ENCODE measurements at regions not wholly inside any gene's neighbourhood (a gene's known extent, or its start where the extent isn't known, plus 50 kb on each side); places are given as distances from the start of the nearest gene placed in this dataset.
"Not testable (repeated sequence)": the region's sequence is repeated elsewhere in the genome, so short reads cannot be mapped to it uniquely, and the experiment has no call there.

DNA sequence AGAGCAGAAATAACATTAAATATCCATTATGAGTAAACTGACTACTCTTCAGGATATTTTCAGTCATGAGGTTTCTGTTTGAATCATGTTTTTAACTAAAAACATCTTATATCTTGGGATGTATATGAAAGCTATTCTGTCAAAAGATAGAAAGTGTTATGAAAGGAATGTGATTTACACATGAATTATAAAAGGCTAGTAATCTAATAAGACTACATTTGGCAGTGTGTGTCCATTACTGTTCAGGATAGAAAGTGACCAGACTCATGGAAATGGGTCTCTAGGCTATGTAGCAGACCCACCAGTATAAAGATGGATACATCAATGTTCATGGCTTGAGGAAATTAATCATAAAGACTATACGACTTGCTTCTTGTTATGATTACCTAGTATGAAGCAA, 1328.2 kb upstream of the NUDT12 start:
- in situ Hi-C loops (cut with HindIII; ENCODE audit: low sequenced_read_pairs): no loop called here

DNA sequence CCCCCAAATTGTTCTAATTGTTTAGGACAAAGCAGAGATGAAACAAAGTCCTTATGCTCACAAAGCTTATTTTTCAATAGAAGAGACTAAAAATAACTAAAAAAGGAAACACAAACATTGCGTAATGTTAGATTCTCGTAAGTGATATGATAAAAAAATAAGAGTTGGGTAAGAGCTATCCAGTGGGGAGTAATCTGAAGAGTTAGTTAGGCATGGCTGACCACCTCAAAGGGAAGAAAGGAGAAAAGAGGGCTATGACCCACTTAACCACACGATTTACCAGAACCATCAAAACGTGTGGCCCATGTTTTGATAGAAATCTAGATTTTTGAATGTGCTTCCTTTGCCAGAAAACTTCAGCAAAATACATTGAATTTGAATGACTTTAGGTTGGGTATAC, 1296.8 kb upstream of the NUDT12 start:
- no peak for DNase-seq (ENCODE audit: low spot score)
- in situ Hi-C loops (cut with HindIII; ENCODE audit: low sequenced_read_pairs): no loop called here

More for the DNA sequence above, 1328.2 kb upstream of the NUDT12 start:
- no peak for DNase-seq (ENCODE audit: low spot score)

- DNase-seq (ENCODE audit: low spot score); in situ Hi-C loops (cut with HindIII; ENCODE audit: low sequenced_read_pairs): not testable (repeated sequence)
Observed at GRCh38 chr5:104852099-104852498, 1289.5 kb upstream of the NUDT12 start.

DNA sequence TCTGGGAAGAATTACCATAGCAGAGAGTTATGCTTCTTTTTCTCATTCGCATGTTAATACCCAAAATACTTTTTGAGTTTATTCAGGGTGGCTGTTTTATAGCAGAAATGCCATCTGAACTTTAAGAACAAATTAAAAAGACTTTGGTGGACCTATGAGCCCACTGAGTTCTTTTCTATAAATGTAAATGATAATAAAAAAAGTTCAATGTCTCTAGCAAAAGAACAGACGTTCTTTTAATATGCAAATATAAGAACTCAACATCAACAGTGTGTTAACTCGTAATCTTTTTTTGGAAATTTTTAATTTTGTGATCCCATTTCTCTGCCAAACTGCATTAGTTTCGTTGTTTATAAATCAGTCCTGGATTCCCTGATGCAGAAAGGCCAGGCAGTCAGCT, 1283.0 kb upstream of the NUDT12 start:
- in situ Hi-C loops (cut with HindIII; ENCODE audit: low sequenced_read_pairs): no loop called here
- no peak for DNase-seq (ENCODE audit: low spot score)

- no peak for DNase-seq (ENCODE audit: low spot score)
- in situ Hi-C loops (cut with HindIII; ENCODE audit: low sequenced_read_pairs): no loop called here
Observed at GRCh38 chr5:104843822-104844221, 1281.2 kb upstream of the NUDT12 start.

DNA sequence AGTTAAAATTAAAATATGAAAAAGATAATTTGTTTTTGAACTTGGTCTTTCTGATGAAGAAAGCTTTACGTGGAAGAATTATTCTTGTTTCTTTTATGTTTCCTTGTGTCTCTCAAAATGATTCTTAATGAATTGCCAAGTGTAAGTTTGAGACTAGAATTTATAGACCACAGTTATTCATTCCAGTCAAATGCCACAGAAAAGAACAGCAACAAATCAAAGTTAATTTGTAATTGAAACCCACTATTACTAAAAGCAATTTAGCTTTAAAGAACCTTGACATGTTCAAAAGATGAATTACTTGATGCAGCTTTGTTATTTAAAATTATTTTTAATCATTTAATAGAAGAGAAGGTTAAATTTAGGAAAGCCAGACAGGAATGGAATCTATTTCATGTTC, 1277.7 kb upstream of the NUDT12 start:
- no peak for DNase-seq (ENCODE audit: low spot score)
- in situ Hi-C loops (cut with HindIII; ENCODE audit: low sequenced_read_pairs): no loop called here

- in situ Hi-C loops (cut with HindIII; ENCODE audit: low sequenced_read_pairs): not testable (repeated sequence)
Observed at GRCh38 chr5:104831515-104831914, 1268.9 kb upstream of the NUDT12 start.

GRCh38 chr5:104821606-104822005, 1259.0 kb upstream of the NUDT12 start:
- in situ Hi-C loops (cut with HindIII; ENCODE audit: low sequenced_read_pairs): no loop called here
- DNase-seq (ENCODE audit: low spot score): no peak

More at GRCh38 chr5:104831515-104831914, 1268.9 kb upstream of the NUDT12 start:
- not testable (repeated sequence) for DNase-seq (ENCODE audit: low spot score)

DNA sequence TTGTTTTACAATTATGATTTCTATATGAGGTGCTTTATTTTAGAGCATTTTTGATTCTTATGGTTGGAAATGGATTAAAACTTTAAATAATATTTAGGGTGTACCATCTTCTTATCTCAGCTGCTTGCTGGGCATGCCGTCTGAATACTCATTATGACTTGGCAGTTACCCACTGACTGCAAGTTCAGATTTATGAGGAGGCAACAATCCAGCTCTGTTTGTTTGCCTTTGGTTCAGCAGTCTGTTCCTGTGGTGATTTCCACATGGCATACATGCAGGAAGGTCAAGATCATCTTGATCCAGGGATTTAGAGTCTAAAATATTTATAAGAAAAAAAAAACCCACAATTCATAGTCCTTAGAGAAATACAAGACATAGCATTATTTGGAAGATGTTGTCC, 1254.5 kb upstream of the NUDT12 start:
- DNase-seq (ENCODE audit: low spot score): peak; percentile 22
- in situ Hi-C loops (cut with HindIII; ENCODE audit: low sequenced_read_pairs): no loop called here

DNA sequence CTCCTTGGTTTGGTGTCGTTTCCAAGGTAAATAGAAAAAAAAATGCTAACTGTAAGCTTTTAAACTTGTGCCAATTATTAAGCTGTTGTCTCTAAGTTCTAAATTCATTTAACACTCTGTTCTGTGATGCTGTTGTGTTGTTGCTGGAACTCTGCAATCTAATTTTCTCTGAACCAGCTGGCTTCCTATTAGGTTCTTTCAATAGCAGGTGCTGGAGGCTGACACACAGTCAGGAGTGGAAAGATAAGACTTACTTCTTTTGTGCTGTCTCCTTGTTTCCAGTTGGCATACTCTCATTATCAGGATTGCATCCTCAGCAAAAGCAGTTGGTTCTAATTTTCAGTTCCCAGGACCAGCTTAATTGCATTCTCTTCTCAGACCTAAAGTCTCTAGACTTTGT, 1252.6 kb upstream of the NUDT12 start:
- DNase-seq (ENCODE audit: low spot score): peak; percentile 14
- in situ Hi-C loops (cut with HindIII; ENCODE audit: low sequenced_read_pairs): no loop called here

DNA sequence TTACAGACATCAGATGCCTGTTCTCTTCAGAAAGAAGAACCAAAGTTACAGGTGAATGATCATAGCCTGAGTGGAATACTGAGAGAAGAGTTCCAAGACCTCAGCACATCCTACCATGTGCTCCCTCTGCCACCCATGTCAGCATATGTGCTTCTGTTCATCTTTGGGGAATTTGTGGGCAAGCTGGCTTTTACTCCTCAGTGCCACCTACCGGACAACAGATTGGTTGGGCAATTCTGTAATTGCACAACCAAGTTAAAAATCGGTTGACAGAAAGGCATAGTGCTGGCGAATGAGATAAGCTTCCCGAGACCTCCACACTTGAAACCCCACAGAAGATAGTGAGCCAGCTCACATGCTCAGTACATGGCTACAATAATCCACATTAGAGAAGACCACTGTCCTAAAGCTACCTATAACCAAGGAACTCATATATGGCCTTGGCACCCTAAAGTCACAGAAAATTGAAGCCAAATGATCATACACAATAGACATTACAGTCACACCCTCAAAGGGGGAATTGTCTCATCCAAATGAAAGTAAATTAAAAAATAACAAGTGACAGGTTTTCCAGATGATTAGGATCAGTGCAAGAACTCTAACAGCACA, 1238.0 kb upstream of the NUDT12 start:
- in situ Hi-C loops (cut with HindIII; ENCODE audit: low sequenced_read_pairs): no loop called here
- no peak for DNase-seq (ENCODE audit: low spot score)

GRCh38 chr5:104793755-104794080, 1231.1 kb upstream of the NUDT12 start:
- DNase-seq (ENCODE audit: low spot score): no peak
- in situ Hi-C loops (cut with HindIII; ENCODE audit: low sequenced_read_pairs): no loop called here

DNA sequence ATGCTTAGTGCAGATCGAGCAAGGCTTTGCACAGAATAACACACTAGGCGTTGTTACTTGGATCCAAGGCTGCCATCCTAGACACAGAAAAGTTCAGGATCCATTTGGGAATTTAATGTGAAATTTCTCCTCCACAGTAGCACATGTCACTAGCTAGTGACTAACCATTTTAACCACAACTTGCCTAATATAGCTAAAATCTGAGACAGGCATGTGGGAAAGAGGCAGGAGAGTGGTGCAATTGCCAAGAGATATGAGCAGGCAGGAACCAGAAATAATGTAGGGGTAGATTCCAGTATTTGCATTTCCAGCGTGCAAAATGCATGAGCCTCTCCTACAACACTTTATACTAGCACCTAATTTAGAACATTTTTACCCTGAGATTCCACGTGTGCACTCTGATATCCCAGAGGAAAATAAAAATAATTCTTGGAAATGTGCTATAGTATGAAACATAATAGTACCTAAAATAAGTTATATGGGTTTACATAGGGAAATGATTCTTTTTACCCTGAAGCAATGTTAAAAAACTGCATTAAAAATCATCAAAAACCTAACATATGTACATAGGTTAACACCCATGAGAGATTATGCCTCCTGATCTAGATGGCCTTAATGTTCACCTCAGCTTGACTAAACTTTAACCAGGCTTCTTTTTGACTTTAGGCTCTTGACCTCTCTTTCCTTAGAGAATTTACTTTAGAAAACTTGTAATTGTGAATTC, 1230.6 kb upstream of the NUDT12 start:
- in situ Hi-C loops (cut with HindIII; ENCODE audit: low sequenced_read_pairs): no loop called here
- no peak for DNase-seq (ENCODE audit: low spot score)

GRCh38 chr5:104789366-104789765, 1226.8 kb upstream of the NUDT12 start:
- in situ Hi-C loops (cut with HindIII; ENCODE audit: low sequenced_read_pairs): no loop called here
- no peak for DNase-seq (ENCODE audit: low spot score)

GRCh38 chr5:104785097-104785496, 1222.5 kb upstream of the NUDT12 start:
- in situ Hi-C loops (cut with HindIII; ENCODE audit: low sequenced_read_pairs): no loop called here
- DNase-seq (ENCODE audit: low spot score): no peak

GRCh38 chr5:104774372-104774771, 1211.8 kb upstream of the NUDT12 start:
- no peak for DNase-seq (ENCODE audit: low spot score)
- in situ Hi-C loops (cut with HindIII; ENCODE audit: low sequenced_read_pairs): no loop called here

- in situ Hi-C loops (cut with HindIII; ENCODE audit: low sequenced_read_pairs): no loop called here
- DNase-seq (ENCODE audit: low spot score): no peak
Observed at GRCh38 chr5:104764197-104764596, 1201.6 kb upstream of the NUDT12 start.

DNA sequence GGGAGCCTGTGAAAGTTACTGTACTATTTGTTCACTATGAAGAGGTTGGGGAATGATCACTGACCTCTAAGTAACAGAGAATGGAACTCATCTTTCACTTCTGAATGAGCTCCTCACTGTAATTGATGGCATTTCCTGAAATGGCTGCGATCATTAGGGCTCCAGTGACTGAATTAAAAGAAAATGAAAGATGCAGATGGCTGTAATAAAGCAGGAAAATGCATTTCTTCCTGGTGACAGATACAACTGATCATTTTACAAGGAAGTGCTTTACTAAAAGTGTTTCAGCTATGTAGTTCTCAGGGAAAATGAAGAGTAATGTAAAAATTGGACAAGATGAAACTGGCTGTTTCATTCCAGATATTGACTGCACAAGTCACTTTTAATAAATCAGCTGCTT, 1200.6 kb upstream of the NUDT12 start:
- no peak for DNase-seq (ENCODE audit: low spot score)

GRCh38 chr5:104757915-104758314, 1195.3 kb upstream of the NUDT12 start:
- in situ Hi-C loops (cut with HindIII; ENCODE audit: low sequenced_read_pairs): no loop called here
- DNase-seq (ENCODE audit: low spot score): no peak

More for the DNA sequence above, 1200.6 kb upstream of the NUDT12 start:
- in situ Hi-C loops (cut with HindIII; ENCODE audit: low sequenced_read_pairs): no loop called here

DNA sequence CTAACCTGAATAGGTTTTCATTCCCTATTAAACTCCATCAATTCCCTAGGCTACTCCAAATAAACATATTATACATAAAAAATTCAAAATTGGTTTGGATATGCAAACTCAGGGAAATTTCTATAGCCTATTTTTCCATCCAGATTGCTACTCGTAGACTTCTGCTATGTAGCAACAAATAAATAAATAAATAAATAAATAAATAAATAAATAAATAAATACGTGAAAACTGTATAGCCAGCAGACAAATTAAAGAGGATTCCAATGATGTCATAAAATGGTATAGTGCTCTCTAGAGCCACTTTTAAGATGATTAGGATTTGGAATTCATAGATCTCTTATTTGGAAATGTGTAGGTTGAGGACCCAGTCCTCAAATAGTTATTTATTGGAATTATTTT, 1193.2 kb upstream of the NUDT12 start:
- in situ Hi-C loops (cut with HindIII; ENCODE audit: low sequenced_read_pairs): no loop called here
- DNase-seq (ENCODE audit: low spot score): no peak

GRCh38 chr5:104754311-104754995, 1191.9 kb upstream of the NUDT12 start:
- in situ Hi-C loops (cut with HindIII; ENCODE audit: low sequenced_read_pairs): no loop called here
- DNase-seq (ENCODE audit: low spot score): no peak
